ENCODE measurements at regions not wholly inside any gene's neighbourhood (a gene's known extent, or its start where the extent isn't known, plus 50 kb on each side); places are given as distances from the start of the nearest gene placed in this dataset.

DNA sequence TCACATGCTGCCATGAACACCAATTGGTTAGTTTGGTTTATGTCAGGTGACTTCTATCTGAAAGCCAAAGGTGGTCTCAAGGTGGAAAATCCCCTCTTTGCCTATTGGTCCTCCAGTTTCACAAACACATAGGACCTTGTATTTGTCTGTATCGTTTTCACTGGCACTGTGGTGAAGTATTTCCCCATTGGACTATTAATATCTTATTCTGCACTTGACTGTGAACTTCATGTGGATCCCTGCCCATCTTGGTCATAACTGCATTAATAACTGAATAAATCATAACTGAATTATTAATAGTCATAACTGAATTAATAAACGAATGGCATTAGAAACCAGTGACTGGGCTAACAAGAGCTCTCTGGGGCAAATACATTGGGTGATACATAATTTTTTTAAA lies 341.3 kb upstream of the ADAMTS9 start:
- TF ChIP-seq EMX1 (CRISPR knock-in tag; IDR thresholded peaks at IDR 0.05) (no peak), NFE2L1 (CRISPR knock-in tag; IDR thresholded peaks at IDR 0.05) (no peak), PRRX2 (CRISPR knock-in tag; IDR thresholded peaks at IDR 0.05) (no peak), JAZF1 (CRISPR knock-in tag; IDR thresholded peaks at IDR 0.05) (no peak), ZNF396 (CRISPR knock-in tag; IDR thresholded peaks at IDR 0.05; ENCODE audit: borderline replicate concordance) (no peak), ETV6 (CRISPR knock-in tag; IDR thresholded peaks at IDR 0.05) (no peak), MXD4 (CRISPR knock-in tag; IDR thresholded peaks at IDR 0.05; ENCODE audit: borderline replicate concordance) (no peak), TEAD1 (CRISPR knock-in tag; IDR thresholded peaks at IDR 0.05) (no peak)
- TF ChIP-seq, protein P1, sequence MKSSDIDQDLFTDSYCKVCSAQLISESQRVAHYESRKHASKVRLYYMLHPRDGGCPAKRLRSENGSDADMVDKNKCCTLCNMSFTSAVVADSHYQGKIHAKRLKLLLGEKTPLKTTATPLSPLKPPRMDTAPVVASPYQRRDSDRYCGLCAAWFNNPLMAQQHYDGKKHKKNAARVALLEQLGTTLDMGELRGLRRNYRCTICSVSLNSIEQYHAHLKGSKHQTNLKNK (CRISPR knock-in tag; IDR thresholded peaks at IDR 0.05), result no peak
- TF ChIP-seq, protein P2, sequence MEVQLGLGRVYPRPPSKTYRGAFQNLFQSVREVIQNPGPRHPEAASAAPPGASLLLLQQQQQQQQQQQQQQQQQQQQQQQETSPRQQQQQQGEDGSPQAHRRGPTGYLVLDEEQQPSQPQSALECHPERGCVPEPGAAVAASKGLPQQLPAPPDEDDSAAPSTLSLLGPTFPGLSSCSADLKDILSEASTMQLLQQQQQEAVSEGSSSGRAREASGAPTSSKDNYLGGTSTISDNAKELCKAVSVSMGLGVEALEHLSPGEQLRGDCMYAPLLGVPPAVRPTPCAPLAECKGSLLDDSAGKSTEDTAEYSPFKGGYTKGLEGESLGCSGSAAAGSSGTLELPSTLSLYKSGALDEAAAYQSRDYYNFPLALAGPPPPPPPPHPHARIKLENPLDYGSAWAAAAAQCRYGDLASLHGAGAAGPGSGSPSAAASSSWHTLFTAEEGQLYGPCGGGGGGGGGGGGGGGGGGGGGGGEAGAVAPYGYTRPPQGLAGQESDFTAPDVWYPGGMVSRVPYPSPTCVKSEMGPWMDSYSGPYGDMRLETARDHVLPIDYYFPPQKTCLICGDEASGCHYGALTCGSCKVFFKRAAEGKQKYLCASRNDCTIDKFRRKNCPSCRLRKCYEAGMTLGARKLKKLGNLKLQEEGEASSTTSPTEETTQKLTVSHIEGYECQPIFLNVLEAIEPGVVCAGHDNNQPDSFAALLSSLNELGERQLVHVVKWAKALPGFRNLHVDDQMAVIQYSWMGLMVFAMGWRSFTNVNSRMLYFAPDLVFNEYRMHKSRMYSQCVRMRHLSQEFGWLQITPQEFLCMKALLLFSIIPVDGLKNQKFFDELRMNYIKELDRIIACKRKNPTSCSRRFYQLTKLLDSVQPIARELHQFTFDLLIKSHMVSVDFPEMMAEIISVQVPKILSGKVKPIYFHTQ (CRISPR knock-in tag; IDR thresholded peaks at IDR 0.05), result no peak
- TF ChIP-seq, protein P3, sequence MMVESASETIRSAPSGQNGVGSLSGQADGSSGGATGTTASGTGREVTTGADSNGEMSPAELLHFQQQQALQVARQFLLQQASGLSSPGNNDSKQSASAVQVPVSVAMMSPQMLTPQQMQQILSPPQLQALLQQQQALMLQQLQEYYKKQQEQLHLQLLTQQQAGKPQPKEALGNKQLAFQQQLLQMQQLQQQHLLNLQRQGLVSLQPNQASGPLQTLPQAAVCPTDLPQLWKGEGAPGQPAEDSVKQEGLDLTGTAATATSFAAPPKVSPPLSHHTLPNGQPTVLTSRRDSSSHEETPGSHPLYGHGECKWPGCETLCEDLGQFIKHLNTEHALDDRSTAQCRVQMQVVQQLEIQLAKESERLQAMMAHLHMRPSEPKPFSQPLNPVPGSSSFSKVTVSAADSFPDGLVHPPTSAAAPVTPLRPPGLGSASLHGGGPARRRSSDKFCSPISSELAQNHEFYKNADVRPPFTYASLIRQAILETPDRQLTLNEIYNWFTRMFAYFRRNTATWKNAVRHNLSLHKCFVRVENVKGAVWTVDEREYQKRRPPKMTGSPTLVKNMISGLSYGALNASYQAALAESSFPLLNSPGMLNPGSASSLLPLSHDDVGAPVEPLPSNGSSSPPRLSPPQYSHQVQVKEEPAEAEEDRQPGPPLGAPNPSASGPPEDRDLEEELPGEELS (CRISPR knock-in tag; IDR thresholded peaks at IDR 0.05), result no peak
- Mint-ChIP-seq H3K27ac (no peak overlapping the region), H3K36me3 (no peaks in the 10 kb centered on the region), H3K4me3 (no peak overlapping the region), H3K4me1 (peaks cover 35% of the 10 kb centered on the region), H3K27me3 (ENCODE audit: low read depth) (no peaks in the 10 kb centered on the region), H3K9me3 (peaks cover 17% of the 10 kb centered on the region)
- POLR2A ChIA-PET, result no interaction called here
- ATAC-seq (no peak), DNase-seq (ENCODE audit: low spot score) (no peak)
- CTCF ChIA-PET, result no interaction called here

DNA sequence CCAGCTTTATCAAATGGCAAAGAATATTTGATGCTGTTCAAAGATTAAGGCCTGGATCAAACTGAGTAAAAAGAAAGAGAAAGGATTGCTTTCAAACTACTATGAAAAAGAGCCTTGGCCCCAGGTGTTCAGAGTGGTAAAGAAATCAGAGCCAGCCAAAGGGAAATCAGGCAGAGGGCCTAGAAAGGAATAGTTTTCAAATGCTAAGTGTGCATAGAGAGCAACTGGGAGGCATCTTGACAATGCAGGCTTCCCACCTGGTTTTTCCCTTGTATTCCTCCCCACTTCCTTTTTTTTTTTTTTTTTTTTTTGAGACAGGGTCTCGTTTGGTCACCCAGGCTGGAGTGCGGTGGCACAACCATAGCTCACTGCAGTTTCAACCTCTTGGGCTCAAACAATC lies 340.2 kb upstream of the ADAMTS9 start:
- H3K27ac Mint-ChIP-seq, result peak overlapping the region; percentile 81
- no peaks in the 10 kb centered on the region for H3K36me3 Mint-ChIP-seq
- peaks cover 35% of the 10 kb centered on the region for H3K4me1 Mint-ChIP-seq
- POLR2A ChIA-PET, result no interaction called here
- DNase-seq (ENCODE audit: low spot score), result no peak
- H3K9me3 Mint-ChIP-seq, result peaks cover 17% of the 10 kb centered on the region
- no peak overlapping the region for H3K4me3 Mint-ChIP-seq
- CTCF ChIA-PET, result interaction anchor here (0.6 kb wide), 1 partner anchor 1505 kb away, joined by 4 read pairs; no protein-coding TSS in a partner anchor
- ATAC-seq, result peak; percentile 65
- no peaks in the 10 kb centered on the region for H3K27me3 Mint-ChIP-seq (ENCODE audit: low read depth)
- TF ChIP-seq GABPB1 (CRISPR knock-in tag; IDR thresholded peaks at IDR 0.05), result no peak
- no peak for TF ChIP-seq SMAD4 (CRISPR knock-in tag; IDR thresholded peaks at IDR 0.05)
- no peak for TF ChIP-seq CBFB (CRISPR knock-in tag; IDR thresholded peaks at IDR 0.05; ENCODE audit: low read depth)
- TF ChIP-seq, protein P4, sequence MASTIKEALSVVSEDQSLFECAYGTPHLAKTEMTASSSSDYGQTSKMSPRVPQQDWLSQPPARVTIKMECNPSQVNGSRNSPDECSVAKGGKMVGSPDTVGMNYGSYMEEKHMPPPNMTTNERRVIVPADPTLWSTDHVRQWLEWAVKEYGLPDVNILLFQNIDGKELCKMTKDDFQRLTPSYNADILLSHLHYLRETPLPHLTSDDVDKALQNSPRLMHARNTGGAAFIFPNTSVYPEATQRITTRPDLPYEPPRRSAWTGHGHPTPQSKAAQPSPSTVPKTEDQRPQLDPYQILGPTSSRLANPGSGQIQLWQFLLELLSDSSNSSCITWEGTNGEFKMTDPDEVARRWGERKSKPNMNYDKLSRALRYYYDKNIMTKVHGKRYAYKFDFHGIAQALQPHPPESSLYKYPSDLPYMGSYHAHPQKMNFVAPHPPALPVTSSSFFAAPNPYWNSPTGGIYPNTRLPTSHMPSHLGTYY (CRISPR knock-in tag; IDR thresholded peaks at IDR 0.05), result no peak
- no peak for TF ChIP-seq RELA (CRISPR knock-in tag; IDR thresholded peaks at IDR 0.05; ENCODE audit: borderline replicate concordance)
- TF ChIP-seq ZNF232 (CRISPR knock-in tag; IDR thresholded peaks at IDR 0.05), result no peak
- no peak for TF ChIP-seq JUN (CRISPR knock-in tag; IDR thresholded peaks at IDR 0.05)
- TF ChIP-seq, protein P5, sequence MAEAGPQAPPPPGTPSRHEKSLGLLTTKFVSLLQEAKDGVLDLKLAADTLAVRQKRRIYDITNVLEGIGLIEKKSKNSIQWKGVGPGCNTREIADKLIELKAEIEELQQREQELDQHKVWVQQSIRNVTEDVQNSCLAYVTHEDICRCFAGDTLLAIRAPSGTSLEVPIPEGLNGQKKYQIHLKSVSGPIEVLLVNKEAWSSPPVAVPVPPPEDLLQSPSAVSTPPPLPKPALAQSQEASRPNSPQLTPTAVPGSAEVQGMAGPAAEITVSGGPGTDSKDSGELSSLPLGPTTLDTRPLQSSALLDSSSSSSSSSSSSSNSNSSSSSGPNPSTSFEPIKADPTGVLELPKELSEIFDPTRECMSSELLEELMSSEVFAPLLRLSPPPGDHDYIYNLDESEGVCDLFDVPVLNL (CRISPR knock-in tag; IDR thresholded peaks at IDR 0.05; ENCODE audit: borderline replicate concordance, low read depth), result no peak
- no peak for TF ChIP-seq FOXJ3 (CRISPR knock-in tag; IDR thresholded peaks at IDR 0.05; ENCODE audit: borderline replicate concordance)
- no peak for TF ChIP-seq NFE2L1 (CRISPR knock-in tag; IDR thresholded peaks at IDR 0.05)
- TF ChIP-seq, protein P6, sequence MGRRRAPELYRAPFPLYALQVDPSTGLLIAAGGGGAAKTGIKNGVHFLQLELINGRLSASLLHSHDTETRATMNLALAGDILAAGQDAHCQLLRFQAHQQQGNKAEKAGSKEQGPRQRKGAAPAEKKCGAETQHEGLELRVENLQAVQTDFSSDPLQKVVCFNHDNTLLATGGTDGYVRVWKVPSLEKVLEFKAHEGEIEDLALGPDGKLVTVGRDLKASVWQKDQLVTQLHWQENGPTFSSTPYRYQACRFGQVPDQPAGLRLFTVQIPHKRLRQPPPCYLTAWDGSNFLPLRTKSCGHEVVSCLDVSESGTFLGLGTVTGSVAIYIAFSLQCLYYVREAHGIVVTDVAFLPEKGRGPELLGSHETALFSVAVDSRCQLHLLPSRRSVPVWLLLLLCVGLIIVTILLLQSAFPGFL (CRISPR knock-in tag; IDR thresholded peaks at IDR 0.05; ENCODE audit: borderline replicate concordance), result no peak
- TF ChIP-seq GRHL2 (CRISPR knock-in tag; IDR thresholded peaks at IDR 0.05; ENCODE audit: insufficient replicate concordance, severe bottlenecking), result no peak
- no peak for TF ChIP-seq MXD4 (CRISPR knock-in tag; IDR thresholded peaks at IDR 0.05; ENCODE audit: borderline replicate concordance)
- no peak for TF ChIP-seq ZBTB21 (CRISPR knock-in tag; IDR thresholded peaks at IDR 0.05; ENCODE audit: borderline replicate concordance)
- no peak for TF ChIP-seq SOX15 (CRISPR knock-in tag; IDR thresholded peaks at IDR 0.05)
- TF ChIP-seq, protein P3 (CRISPR knock-in tag; IDR thresholded peaks at IDR 0.05), result no peak
- TF ChIP-seq, protein P7, sequence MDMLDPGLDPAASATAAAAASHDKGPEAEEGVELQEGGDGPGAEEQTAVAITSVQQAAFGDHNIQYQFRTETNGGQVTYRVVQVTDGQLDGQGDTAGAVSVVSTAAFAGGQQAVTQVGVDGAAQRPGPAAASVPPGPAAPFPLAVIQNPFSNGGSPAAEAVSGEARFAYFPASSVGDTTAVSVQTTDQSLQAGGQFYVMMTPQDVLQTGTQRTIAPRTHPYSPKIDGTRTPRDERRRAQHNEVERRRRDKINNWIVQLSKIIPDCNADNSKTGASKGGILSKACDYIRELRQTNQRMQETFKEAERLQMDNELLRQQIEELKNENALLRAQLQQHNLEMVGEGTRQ (CRISPR knock-in tag; IDR thresholded peaks at IDR 0.05), result no peak

Measured in WTC11 (cell line).